SIG-M5 treated with dmso at 0.1 percent for 504 hours (cell line): ENCODE measurements at regions not wholly inside any gene's neighbourhood (a gene's known extent, or its start where the extent isn't known, plus 50 kb on each side); places are given as distances from the start of the nearest gene placed in this dataset.

Experiments
- DNase-seq: peaks from one replicate; lab custom pipeline; 2025; ENCODE audit not compliant: unreplicated experiment; lab: John Stamatoyannopoulos, UW

- DNase-seq = no peak
These were observed 61.4 kb downstream of the ZXDA start for GRCh38 chrX:57848857-57849256.

GRCh38 chrX:57822818-57823217 lies 87.4 kb downstream of the ZXDA start:
- DNase-seq = no peak

- DNase-seq = no peak
These were observed 87.9 kb downstream of the ZXDA start for GRCh38 chrX:57822398-57822797.

GRCh38 chrX:57821703-57822387 lies 88.4 kb downstream of the ZXDA start:
- peak; percentile 52 for DNase-seq

GRCh38 chrX:57817302-57817701 lies 93.0 kb downstream of the ZXDA start:
- DNase-seq = no peak

GRCh38 chrX:57772637-57773036 lies 92.6 kb upstream of the NLRP2B start:
- no peak for DNase-seq

GRCh38 chrX:57771689-57772088 lies 91.6 kb upstream of the NLRP2B start:
- no peak for DNase-seq

- no peak for DNase-seq
These were observed 72.8 kb upstream of the NLRP2B start for GRCh38 chrX:57752866-57753265.

- DNase-seq = no peak
These were observed 61.0 kb upstream of the NLRP2B start for GRCh38 chrX:57741107-57741506.

GRCh38 chrX:57737881-57738280 lies 57.8 kb upstream of the NLRP2B start:
- no peak for DNase-seq
